Uterus (tissue), 2 donors: ENCODE measurements at regions not wholly inside any gene's neighbourhood (a gene's known extent, or its start where the extent isn't known, plus 50 kb on each side); places are given as distances from the start of the nearest gene placed in this dataset.

Source experiments
- CTCF ChIP-seq, 4 experiments: fragments of 200-600 bp in 2 of 4; fragments of 450-650 bp in 2 of 4; sonication (generic) in 2 of 4; IDR thresholded peaks; one replicate each; pipeline ENCODE4 v1.5.1; 2016 to 2019; ENCODE audit warnings: antibody characterized with exemption in 4 of 4, mild to moderate bottlenecking in 2 of 4, moderate library complexity in 1 of 4
- POLR2A ChIP-seq, 2 donors: fragments of 450-650 bp; IDR thresholded peaks; one replicate each; pipeline ENCODE4 v1.6.1; 2016; ENCODE audit warnings: antibody characterized with exemption in 2 of 2, mild to moderate bottlenecking in 1 of 2, moderate library complexity in 1 of 2

GRCh38 chr4:14345356-14345775 lies 656.9 kb upstream of the CPEB2 start:
- TF ChIP-seq CTCF (IDR thresholded peaks at IDR 0.05): no peak
- TF ChIP-seq POLR2A (IDR thresholded peaks at IDR 0.05): no peak
